NCI-H1105 (cell line): ENCODE measurements at regions not wholly inside any gene's neighbourhood (a gene's known extent, or its start where the extent isn't known, plus 50 kb on each side); places are given as distances from the start of the nearest gene placed in this dataset.
"Not testable (repeated sequence)": the region's sequence is repeated elsewhere in the genome, so short reads cannot be mapped to it uniquely, and the experiment has no call there.

Experiments
- DNase-seq: peaks from one replicate; lab custom pipeline; 2025; lab: John Stamatoyannopoulos, UW

- DNase-seq: no peak
Observed at GRCh38 chr5:28926422-28926821, 1888.0 kb upstream of the CDH9 start.

- no peak for DNase-seq
Observed at GRCh38 chr5:28917631-28918030, 1879.2 kb upstream of the CDH9 start.

- DNase-seq: peak; percentile 15
Observed at GRCh38 chr5:28914297-28914696, 1875.9 kb upstream of the CDH9 start.

GRCh38 chr5:28903643-28904042 lies 1865.3 kb upstream of the CDH9 start:
- DNase-seq: no peak

DNA sequence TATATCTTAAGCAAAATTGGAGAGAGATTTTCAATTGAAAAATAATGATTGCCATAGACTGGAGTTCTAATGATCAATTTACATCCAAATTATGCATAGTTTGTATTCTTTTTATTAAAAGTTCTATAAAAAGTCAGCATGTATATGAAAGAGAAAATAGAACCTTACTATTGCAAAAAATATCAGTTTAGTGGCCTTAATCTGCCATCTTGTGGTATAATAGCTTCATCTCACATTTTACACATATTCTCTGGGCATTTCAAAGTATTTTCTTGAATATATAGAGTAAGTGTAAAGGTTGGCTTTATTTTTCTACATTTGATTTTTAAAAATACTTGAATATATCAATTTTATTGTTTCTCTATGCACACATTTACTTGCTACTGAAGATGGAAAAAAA lies 1858.6 kb upstream of the CDH9 start:
- peak; percentile 20 for DNase-seq

GRCh38 chr5:28880936-28881335 lies 1842.5 kb upstream of the CDH9 start:
- DNase-seq: no peak

GRCh38 chr5:28877050-28877449 lies 1838.7 kb upstream of the CDH9 start:
- DNase-seq: no peak

GRCh38 chr5:28864006-28864405 lies 1825.6 kb upstream of the CDH9 start:
- no peak for DNase-seq

GRCh38 chr5:28862860-28863196 lies 1824.4 kb upstream of the CDH9 start:
- DNase-seq: no peak

- no peak for DNase-seq
Observed at GRCh38 chr5:28862137-28862859, 1823.9 kb upstream of the CDH9 start.

GRCh38 chr5:28855626-28856025 lies 1817.2 kb upstream of the CDH9 start:
- no peak for DNase-seq

DNA sequence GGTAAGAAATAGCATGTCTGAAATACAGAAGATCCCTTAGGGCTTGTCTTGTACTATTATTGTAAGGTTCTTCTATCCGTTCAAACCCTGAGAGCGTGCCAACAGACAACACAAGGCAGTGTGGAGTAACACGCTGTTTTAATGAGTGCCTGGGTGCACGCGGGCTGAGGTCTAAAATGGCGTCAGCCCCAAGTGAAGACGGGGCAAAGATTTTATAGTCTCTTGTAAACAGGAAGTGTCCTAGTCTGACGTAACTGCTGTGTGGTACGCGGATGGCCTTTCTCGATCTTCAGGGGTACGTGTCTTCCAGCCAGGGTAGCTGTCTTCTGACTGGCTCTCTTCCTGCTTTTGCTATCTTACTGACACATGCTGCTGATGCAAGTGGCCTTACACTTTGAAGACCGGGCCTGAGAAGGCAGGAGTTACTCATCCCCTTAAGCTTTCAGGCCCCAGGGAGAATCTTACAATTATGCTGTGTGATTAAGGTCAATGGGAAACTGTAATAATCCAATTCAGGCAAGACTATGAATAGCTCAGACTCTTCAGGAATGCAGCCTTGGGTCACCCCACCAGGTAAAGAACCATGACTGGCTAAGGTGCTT lies 1812.0 kb upstream of the CDH9 start:
- DNase-seq: no peak

DNA sequence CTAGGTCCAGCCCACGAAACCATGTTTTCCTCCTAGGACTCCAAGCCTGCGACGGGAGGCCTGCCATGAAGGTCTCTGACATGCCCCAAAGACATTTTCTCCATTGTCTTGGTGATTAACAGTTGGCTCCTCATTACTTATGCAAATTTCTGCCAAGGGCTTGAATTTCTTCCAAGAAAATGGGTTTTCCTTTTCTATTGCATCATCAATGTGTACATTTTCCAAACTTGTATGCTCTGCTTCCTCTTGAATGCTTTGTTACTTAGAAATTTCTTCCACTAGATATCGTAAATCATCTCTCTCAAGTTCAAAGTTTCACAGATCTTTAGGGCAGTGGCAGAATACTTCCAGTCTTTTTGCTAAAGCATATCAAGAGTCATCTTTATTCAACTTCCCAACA lies 1792.7 kb upstream of the CDH9 start:
- no peak for DNase-seq

- DNase-seq: no peak
Observed at GRCh38 chr5:28823231-28823630, 1784.8 kb upstream of the CDH9 start.

- no peak for DNase-seq
Observed at GRCh38 chr5:28822071-28822470, 1783.7 kb upstream of the CDH9 start.

- DNase-seq: no peak
Observed at GRCh38 chr5:28810751-28811136, 1772.4 kb upstream of the CDH9 start.

- no peak for DNase-seq
Observed at GRCh38 chr5:28809811-28810750, 1771.7 kb upstream of the CDH9 start.

DNA sequence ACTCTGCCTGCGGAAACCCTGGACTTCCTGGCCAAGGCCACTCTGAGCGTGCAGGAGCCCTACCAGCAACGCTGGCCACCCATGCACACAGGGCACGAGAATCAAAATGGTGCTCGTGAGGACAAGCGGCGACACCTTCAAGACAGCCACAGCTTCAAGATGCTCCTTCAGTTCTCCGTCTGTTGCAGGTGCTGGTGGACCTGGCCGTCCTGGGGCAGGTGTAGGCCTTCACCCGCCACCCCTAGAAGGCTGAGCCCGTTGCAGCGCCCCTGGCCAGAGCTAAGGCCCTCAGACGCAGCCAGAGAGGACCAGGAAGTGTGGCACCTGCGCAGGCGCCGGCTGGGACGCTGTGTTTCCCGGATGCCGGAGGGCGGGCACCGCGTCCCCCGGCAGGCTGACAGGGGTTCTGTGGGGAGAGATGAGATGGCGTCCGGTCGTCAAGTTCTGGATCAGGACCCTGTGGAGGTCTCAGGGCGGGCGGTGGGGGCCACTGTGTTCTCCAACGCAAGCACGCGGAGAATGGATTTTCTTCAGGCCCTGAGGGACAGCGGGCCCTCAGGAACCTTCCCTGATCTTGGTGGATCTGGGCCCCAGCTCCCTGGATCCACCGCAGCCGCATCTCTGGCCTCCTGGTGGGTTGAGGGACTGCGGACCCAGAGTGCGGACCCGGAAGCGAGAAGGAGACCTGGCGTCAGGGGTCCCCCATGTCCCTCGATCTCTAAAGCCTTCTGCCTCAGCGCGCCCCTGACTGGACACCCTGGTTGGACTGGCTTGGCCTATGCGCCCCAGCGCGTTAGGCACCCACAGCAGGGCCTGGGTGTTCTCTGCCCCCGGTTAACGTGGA lies 1770.8 kb upstream of the CDH9 start:
- no peak for DNase-seq

DNA sequence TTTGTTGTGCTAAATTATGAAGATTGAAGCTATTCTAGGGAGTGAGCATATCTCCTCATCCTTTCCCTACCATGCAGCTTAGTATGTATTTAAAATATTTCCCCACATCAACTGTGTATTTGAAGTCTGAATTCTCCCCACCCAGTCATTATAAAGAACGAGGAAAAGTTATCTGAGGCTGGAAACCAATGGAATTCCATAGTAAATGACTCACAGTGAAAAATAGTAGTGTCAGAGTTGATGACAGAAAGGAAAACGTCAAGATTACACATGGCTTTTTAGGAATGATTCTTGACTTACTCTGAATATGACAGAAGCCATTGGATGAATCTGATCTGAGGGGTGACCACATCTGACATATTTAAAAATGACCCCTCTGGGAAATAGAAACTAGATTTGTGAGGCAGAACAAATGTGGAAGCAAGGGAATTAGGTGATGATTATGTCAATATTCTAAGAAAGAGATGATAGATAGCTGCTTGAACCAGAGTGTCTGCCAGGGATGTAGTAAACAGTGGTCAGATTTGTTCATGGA lies 1768.9 kb upstream of the CDH9 start:
- DNase-seq: no peak

- not testable (repeated sequence) for DNase-seq
Observed at GRCh38 chr5:28799035-28799434, 1760.6 kb upstream of the CDH9 start.

- no peak for DNase-seq
Observed at GRCh38 chr5:28788954-28789353, 1750.6 kb upstream of the CDH9 start.
